ENCODE measurements at regions not wholly inside any gene's neighbourhood (a gene's known extent, or its start where the extent isn't known, plus 50 kb on each side); places are given as distances from the start of the nearest gene placed in this dataset.

- H3K27ac ChIP-seq (ENCODE audit: low read depth, low read length, poor library complexity, severe bottlenecking), result no peak overlapping the region
- ChIA-PET POLR2A (no interaction called here), CTCF (ENCODE audit: unreplicated experiment) (no interaction called here)
- H3K4me2 ChIP-seq (ENCODE audit: low read length), result no peak overlapping the region
- H3K9me2 ChIP-seq (ENCODE audit: insufficient read depth, low read length), result no peaks in the 10 kb centered on the region
- BruUV-seq (replicated peaks), result no TSS peak
- H3K79me2 ChIP-seq (ENCODE audit: insufficient read depth, low read depth, low read length), result no peaks in the 10 kb centered on the region
- no peak overlapping the region for H3K4me3 ChIP-seq (ENCODE audit: low read depth, low read length, poor library complexity, severe bottlenecking)
- no peak for TF ChIP-seq EZH2phosphoT487 (IDR thresholded peaks at IDR 0.05; ENCODE audit: borderline replicate concordance, low read depth, low read length)
- no peak for TF ChIP-seq CTCF (conservative IDR thresholded peaks at IDR 0.05; ENCODE audit: low read length)
- H3K36me3 ChIP-seq (ENCODE audit: insufficient read depth, low read length), result no peaks in the 10 kb centered on the region
- H3K9me3 ChIP-seq (ENCODE audit: low read length), result no peaks in the 10 kb centered on the region
- H3K4me1 ChIP-seq (ENCODE audit: insufficient read depth, low read length, poor library complexity, severe bottlenecking), result no peaks in the 10 kb centered on the region
- H2AFZ ChIP-seq (ENCODE audit: low read length), result no peak overlapping the region
- no peaks in the 10 kb centered on the region for H4K20me1 ChIP-seq (ENCODE audit: insufficient read depth, low read length)
- no peak for DNase-seq (ENCODE audit: low spot score)
- intact Hi-C loops (cut with micrococcal nuclease; ENCODE audit: unreplicated experiment), result no loop called here
These were observed 100.4 kb downstream of the TTC6 start for GRCh38 chr14:37695866-37696265.

DNA sequence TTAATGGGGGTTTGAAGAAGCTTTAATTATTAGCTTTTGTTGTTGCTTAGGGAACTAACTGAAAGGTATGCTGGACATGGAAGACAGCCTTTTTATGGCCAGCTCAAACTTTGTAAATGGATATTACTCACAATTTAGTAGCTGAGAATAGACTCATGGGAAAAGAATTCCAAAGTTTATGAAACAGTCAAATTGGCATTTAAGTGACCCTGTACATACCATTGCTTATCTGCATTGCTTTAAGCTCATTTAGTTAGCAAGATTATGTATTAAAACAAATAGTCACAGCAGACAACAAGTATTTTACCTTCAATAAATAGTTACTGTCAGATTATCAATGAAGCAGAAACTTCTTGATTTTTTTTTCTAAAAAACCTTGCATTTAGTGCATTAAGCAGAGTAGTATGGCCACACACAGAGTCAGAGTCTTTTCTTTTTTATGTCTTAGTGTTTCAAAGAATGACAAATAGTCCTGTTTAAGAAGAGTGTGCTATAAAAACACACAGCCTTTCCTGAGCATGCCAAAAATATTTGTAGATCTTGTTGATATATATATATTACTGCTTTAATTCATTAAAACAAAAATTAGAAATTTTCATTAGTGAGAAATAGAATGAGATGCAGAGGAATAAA lies 102.2 kb downstream of the TTC6 start:
- ChIA-PET CTCF (ENCODE audit: unreplicated experiment) (no interaction called here), POLR2A (no interaction called here)
- H3K27ac ChIP-seq (ENCODE audit: low read depth, low read length, poor library complexity, severe bottlenecking), result no peak overlapping the region
- no peak overlapping the region for H2AFZ ChIP-seq (ENCODE audit: low read length)
- BruUV-seq (replicated peaks), result no TSS peak
- no peaks in the 10 kb centered on the region for H3K79me2 ChIP-seq (ENCODE audit: insufficient read depth, low read depth, low read length)
- no peak overlapping the region for H3K4me3 ChIP-seq (ENCODE audit: low read depth, low read length, poor library complexity, severe bottlenecking)
- H3K9me3 ChIP-seq (ENCODE audit: low read length), result no peaks in the 10 kb centered on the region
- TF ChIP-seq EZH2phosphoT487 (IDR thresholded peaks at IDR 0.05; ENCODE audit: borderline replicate concordance, low read depth, low read length) (no peak), CTCF (conservative IDR thresholded peaks at IDR 0.05; ENCODE audit: low read length) (no peak)
- intact Hi-C loops (cut with micrococcal nuclease; ENCODE audit: unreplicated experiment), result no loop called here
- no peak overlapping the region for H3K4me2 ChIP-seq (ENCODE audit: low read length)
- DNase-seq (ENCODE audit: low spot score), result no peak
- H3K9me2 ChIP-seq (ENCODE audit: insufficient read depth, low read length), result no peaks in the 10 kb centered on the region
- H3K4me1 ChIP-seq (ENCODE audit: insufficient read depth, low read length, poor library complexity, severe bottlenecking), result no peaks in the 10 kb centered on the region
- no peaks in the 10 kb centered on the region for H3K36me3 ChIP-seq (ENCODE audit: insufficient read depth, low read length)
- H4K20me1 ChIP-seq (ENCODE audit: insufficient read depth, low read length), result no peaks in the 10 kb centered on the region

- no peaks in the 10 kb centered on the region for H4K20me1 ChIP-seq (ENCODE audit: insufficient read depth, low read length)
- no peak overlapping the region for H3K27ac ChIP-seq (ENCODE audit: low read depth, low read length, poor library complexity, severe bottlenecking)
- no peaks in the 10 kb centered on the region for H3K79me2 ChIP-seq (ENCODE audit: insufficient read depth, low read depth, low read length)
- intact Hi-C loops (cut with micrococcal nuclease; ENCODE audit: unreplicated experiment), result no loop called here
- CTCF ChIA-PET (ENCODE audit: unreplicated experiment), result no interaction called here
- no peaks in the 10 kb centered on the region for H3K9me3 ChIP-seq (ENCODE audit: low read length)
- H3K9me2 ChIP-seq (ENCODE audit: insufficient read depth, low read length), result no peaks in the 10 kb centered on the region
- BruUV-seq (replicated peaks), result no TSS peak
- no peak for TF ChIP-seq EZH2phosphoT487 (IDR thresholded peaks at IDR 0.05; ENCODE audit: borderline replicate concordance, low read depth, low read length)
- TF ChIP-seq CTCF (conservative IDR thresholded peaks at IDR 0.05; ENCODE audit: low read length), result no peak
- H3K4me1 ChIP-seq (ENCODE audit: insufficient read depth, low read length, poor library complexity, severe bottlenecking), result no peaks in the 10 kb centered on the region
- H3K36me3 ChIP-seq (ENCODE audit: insufficient read depth, low read length), result no peaks in the 10 kb centered on the region
- POLR2A ChIA-PET, result interaction anchor here (0.5 kb wide), 1 partner anchor 53 kb away, joined by 3 read pairs; no protein-coding TSS in a partner anchor
- no peak overlapping the region for H2AFZ ChIP-seq (ENCODE audit: low read length)
- H3K4me3 ChIP-seq (ENCODE audit: low read depth, low read length, poor library complexity, severe bottlenecking), result no peak overlapping the region
- no peak overlapping the region for H3K4me2 ChIP-seq (ENCODE audit: low read length)
- no peak for DNase-seq (ENCODE audit: low spot score)
These were observed 103.7 kb downstream of the TTC6 start for GRCh38 chr14:37698840-37699777.
